ENCODE measurements at regions not wholly inside any gene's neighbourhood (a gene's known extent, or its start where the extent isn't known, plus 50 kb on each side); places are given as distances from the start of the nearest gene placed in this dataset.

GRCh38 chr1:88163187-88163586, 520.9 kb upstream of the PKN2 start:
- TF ChIP-seq CTCF (IDR thresholded peaks at IDR 0.05) (no peak), POLR2A (IDR thresholded peaks at IDR 0.05) (no peak), EP300 (IDR thresholded peaks at IDR 0.05) (no peak)
